GM19395 (cell line): ENCODE measurements at regions not wholly inside any gene's neighbourhood (a gene's known extent, or its start where the extent isn't known, plus 50 kb on each side); places are given as distances from the start of the nearest gene placed in this dataset.

ENCODE experiments used
- ATAC-seq: cut with Tn5 transposase; IDR thresholded peaks from one replicate; pipeline ENCODE4 v1.9.1; 2021; ENCODE audit warnings: mild to moderate bottlenecking, moderate library complexity; ENCODE audit not compliant: unreplicated experiment

- no peak for ATAC-seq
Observed at GRCh38 chr2:20559277-20559676, 91.6 kb downstream of the HS1BP3 start.

GRCh38 chr2:20560011-20560410, 90.9 kb downstream of the HS1BP3 start:
- no peak for ATAC-seq

DNA sequence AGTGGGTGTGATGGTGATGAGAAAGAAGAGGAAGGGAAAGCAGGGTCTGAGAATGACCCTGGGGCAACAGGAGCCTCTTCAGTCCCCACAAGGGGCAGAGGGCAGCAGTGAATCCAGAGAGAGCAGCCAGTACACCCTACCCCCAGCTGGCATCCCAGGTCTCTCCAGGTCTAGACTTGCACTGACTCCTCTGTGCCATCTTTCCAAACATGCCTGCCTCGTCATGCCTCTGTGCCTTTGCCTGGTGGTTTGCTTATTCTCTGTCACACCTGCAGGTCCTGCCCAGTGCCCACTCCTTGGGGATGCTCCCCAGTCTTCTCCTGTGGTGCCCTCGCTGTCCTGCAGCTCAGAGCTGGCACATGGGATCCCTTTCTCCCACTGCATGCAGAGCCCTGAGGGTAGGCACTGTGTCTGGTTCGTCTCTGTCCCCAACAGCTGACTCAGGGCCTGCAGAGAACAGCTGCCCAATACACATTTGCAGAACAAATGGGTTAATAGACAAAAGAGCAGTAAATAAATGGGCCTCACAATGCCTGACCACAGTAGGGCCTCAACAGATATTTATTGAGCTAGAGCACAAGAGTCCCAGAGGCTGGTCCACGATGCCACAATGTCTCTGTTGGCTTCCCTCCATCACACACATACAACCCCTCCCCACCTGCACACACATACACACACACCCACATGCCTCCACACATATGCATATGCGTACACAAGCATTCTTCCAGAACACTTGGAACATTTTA, 89.8 kb downstream of the HS1BP3 start:
- no peak for ATAC-seq

GRCh38 chr2:20561637-20562454, 89.1 kb downstream of the HS1BP3 start:
- ATAC-seq = no peak

- ATAC-seq = no peak
Observed at GRCh38 chr2:20562540-20563225, 88.2 kb downstream of the HS1BP3 start.

DNA sequence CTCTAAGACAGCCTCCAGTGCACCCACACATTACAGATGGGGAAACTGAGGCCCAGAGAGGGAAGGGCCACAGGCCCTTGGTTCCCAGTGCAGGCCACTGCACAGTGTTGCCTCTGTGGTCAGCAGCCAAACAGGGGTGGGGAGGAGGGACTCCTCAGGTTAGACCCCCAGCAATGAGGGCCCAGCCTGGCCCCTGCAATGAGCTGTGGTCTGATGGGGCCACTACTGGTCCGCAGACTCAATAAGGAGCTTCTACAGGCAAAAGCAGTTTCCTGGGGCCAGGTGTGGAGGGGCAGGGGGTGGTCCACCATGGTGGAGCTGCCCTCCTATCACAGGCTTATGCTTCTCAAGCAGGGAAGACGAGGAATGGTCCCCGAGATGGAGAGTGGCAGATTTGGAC, 87.6 kb downstream of the HS1BP3 start:
- ATAC-seq = no peak

GRCh38 chr2:20563833-20564232, 87.1 kb downstream of the HS1BP3 start:
- no peak for ATAC-seq

DNA sequence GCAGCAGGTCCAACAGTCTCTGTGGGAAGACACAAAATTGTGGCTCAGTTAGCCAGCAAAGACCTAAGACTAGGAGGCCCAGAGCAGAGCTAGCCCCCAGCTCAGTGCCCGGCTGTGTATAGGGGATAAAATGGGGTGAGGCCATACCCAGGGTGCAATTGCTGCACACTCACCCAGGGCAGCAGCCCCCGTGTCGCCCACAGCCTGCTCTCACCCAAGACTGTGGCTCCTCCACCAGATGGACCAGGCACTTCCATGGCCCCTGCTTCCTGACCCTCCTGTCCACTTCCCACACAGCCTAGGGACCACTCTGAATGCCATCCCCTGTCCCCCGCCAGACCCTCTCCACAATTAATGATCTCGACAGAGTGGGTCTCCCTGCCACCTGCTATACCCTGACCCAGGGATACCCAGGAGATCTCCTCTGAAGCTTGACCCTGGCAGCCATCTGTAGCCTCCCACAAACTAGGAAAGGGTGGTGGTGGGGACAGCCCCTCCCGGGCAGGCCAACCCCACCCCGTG, 85.7 kb downstream of the HS1BP3 start:
- ATAC-seq = no peak

GRCh38 chr2:20565623-20566236, 85.2 kb downstream of the HS1BP3 start:
- ATAC-seq = no peak

GRCh38 chr2:20566331-20566730, 84.6 kb downstream of the HS1BP3 start:
- ATAC-seq = no peak

DNA sequence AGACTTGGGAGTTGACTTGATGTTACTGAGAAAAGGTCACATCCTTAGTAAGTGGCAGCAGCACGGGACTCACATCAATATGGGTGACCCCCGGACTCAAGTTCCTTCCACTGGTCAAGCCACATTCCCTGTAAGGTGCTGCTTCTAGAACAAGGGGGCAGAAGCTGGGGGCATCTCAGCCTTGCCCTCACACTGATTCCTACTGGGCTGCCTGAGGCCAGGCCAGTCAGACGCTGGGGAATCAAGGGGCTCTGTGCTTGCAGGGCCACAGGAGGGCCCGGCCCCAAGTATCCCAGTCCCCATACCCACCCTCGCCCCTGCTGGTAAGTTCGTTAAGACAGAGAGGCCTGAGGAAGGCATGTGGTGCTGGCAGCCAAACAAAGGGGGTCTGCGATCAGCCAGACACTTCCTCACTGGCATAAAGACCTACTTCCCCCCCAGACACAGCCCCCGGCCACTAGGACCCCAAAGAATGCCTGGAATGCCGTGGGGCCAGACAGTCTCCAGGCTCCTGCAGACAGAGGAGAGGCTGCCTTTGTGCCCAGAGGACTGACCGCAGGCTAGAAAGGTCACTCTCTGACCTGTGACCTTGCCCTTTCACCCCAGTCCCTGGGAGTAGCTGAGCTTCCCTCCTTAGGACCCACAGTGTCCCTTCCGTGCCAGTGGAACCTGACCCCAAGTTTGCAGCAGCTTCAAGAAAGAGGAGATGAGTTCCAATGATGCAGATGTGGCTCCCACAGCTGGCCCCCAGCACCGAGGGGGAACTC, 83.6 kb downstream of the HS1BP3 start:
- no peak for ATAC-seq
